ENCODE measurements at regions not wholly inside any gene's neighbourhood (a gene's known extent, or its start where the extent isn't known, plus 50 kb on each side); places are given as distances from the start of the nearest gene placed in this dataset.

GRCh38 chr1:116239916-116240315 is 128.7 kb downstream of the MAB21L3 start:
- Histone ChIP-seq H3K27ac (ENCODE audit: low read length in 2 of 2) (no peak overlapping the region), H4K20me1 (ENCODE audit: control insufficient read depth, insufficient read depth, low read length, poor library complexity, severe bottlenecking) (no peaks in the 10 kb centered on the region), H3K9ac (ENCODE audit: low read length) (no peak overlapping the region), H2AFZ (ENCODE audit: insufficient read depth, low read depth, low read length, poor library complexity, severe bottlenecking) (no peak overlapping the region), H3K4me2 (replicated peaks; ENCODE audit: low read depth, low read length, poor library complexity, severe bottlenecking) (no peak overlapping the region), H3K27me3 (replicated peaks in 1 of 4; ENCODE audit: control extremely low read depth in 1 of 4, control insufficient read depth in 3 of 4, insufficient read depth in 4 of 4, low read length in 3 of 4) (no peaks in the 10 kb centered on the region), H3K4me3 (ENCODE audit: control extremely low read depth in 1 of 5, extremely low read depth in 1 of 5, insufficient read depth in 1 of 5, low read depth in 2 of 5, low read length in 4 of 5) (no peak overlapping the region), H3K36me3 (replicated peaks in 1 of 2; ENCODE audit: control extremely low read depth in 1 of 2, control insufficient read depth in 1 of 2, extremely low read depth in 1 of 2, insufficient read depth in 2 of 2, low read length in 1 of 2) (no peaks in the 10 kb centered on the region), H3K4me1 (ENCODE audit: control insufficient read depth in 2 of 2, insufficient read depth in 2 of 2, low read length in 2 of 2) (no peaks in the 10 kb centered on the region), H3K9me3 (ENCODE audit: control extremely low read depth in 1 of 3, control insufficient read depth in 2 of 3, insufficient read depth in 1 of 3, low read length in 2 of 3) (no peaks in the 10 kb centered on the region), H3K79me2 (ENCODE audit: control insufficient read depth, insufficient read depth, low read length) (no peaks in the 10 kb centered on the region)
- Mint-ChIP-seq H3K27me3 (peaks cover 10% of the 10 kb centered on the region), H3K4me1 (no peaks in the 10 kb centered on the region), H3K9me3 (ENCODE audit: insufficient read depth) (no peaks in the 10 kb centered on the region), H3K4me3 (no peak overlapping the region), H3K27ac (no peak overlapping the region)
- intact Hi-C loops (cut with micrococcal nuclease) = no loop called here
- POLR2A ChIA-PET = no interaction called here
- CTCF ChIA-PET = no interaction called here
- no CpG with 5 or more reads among the region's 1 CpG for WGBS (ENCODE audit: insufficient coverage)
- TF ChIP-seq CTCF (IDR thresholded peaks at IDR 0.05) = no peak
- no peak for TF ChIP-seq EZH2 (IDR thresholded peaks at IDR 0.05; ENCODE audit: borderline replicate concordance, insufficient read depth, low read depth, low read length, poor library complexity, severe bottlenecking)
- DNase-seq (no peak), ATAC-seq (ENCODE audit: low read depth) (no peak)

GRCh38 chr1:116242741-116243140 is 130.3 kb upstream of the ATP1A1 start:
- Histone ChIP-seq H3K9me3 (ENCODE audit: control extremely low read depth in 1 of 3, control insufficient read depth in 2 of 3, insufficient read depth in 1 of 3, low read length in 2 of 3) (no peaks in the 10 kb centered on the region), H2AFZ (ENCODE audit: insufficient read depth, low read depth, low read length, poor library complexity, severe bottlenecking) (no peak overlapping the region), H3K4me3 (ENCODE audit: control extremely low read depth in 1 of 5, extremely low read depth in 1 of 5, insufficient read depth in 1 of 5, low read depth in 2 of 5, low read length in 4 of 5) (no peak overlapping the region), H3K9ac (ENCODE audit: low read length) (no peak overlapping the region), H4K20me1 (ENCODE audit: control insufficient read depth, insufficient read depth, low read length, poor library complexity, severe bottlenecking) (no peaks in the 10 kb centered on the region), H3K27me3 (replicated peaks in 1 of 4; ENCODE audit: control extremely low read depth in 1 of 4, control insufficient read depth in 3 of 4, insufficient read depth in 4 of 4, low read length in 3 of 4) (no peaks in the 10 kb centered on the region), H3K36me3 (replicated peaks in 1 of 2; ENCODE audit: control extremely low read depth in 1 of 2, control insufficient read depth in 1 of 2, extremely low read depth in 1 of 2, insufficient read depth in 2 of 2, low read length in 1 of 2) (no peaks in the 10 kb centered on the region), H3K27ac (ENCODE audit: low read length in 2 of 2) (no peak overlapping the region), H3K4me2 (replicated peaks; ENCODE audit: low read depth, low read length, poor library complexity, severe bottlenecking) (no peak overlapping the region), H3K79me2 (ENCODE audit: control insufficient read depth, insufficient read depth, low read length) (no peaks in the 10 kb centered on the region), H3K4me1 (ENCODE audit: control insufficient read depth in 2 of 2, insufficient read depth in 2 of 2, low read length in 2 of 2) (no peaks in the 10 kb centered on the region)
- Mint-ChIP-seq H3K27me3 (peaks cover 10% of the 10 kb centered on the region), H3K27ac (no peak overlapping the region), H3K9me3 (ENCODE audit: insufficient read depth) (no peaks in the 10 kb centered on the region), H3K4me1 (no peaks in the 10 kb centered on the region), H3K4me3 (no peak overlapping the region)
- POLR2A ChIA-PET = no interaction called here
- WGBS (ENCODE audit: insufficient coverage) = 97% methylated on average over 5 of the region's 7 CpGs
- intact Hi-C loops (cut with micrococcal nuclease) = no loop called here
- CTCF ChIA-PET = no interaction called here
- DNase-seq = no peak
- ATAC-seq (ENCODE audit: low read depth) = no peak
- TF ChIP-seq EZH2 (IDR thresholded peaks at IDR 0.05; ENCODE audit: borderline replicate concordance, insufficient read depth, low read depth, low read length, poor library complexity, severe bottlenecking) = no peak
- TF ChIP-seq CTCF (IDR thresholded peaks at IDR 0.05) = no peak
